GM23248 (cell line): ENCODE measurements at regions not wholly inside any gene's neighbourhood (a gene's known extent, or its start where the extent isn't known, plus 50 kb on each side); places are given as distances from the start of the nearest gene placed in this dataset.

Experiments
- EZH2 ChIP-seq: fragments of 200-600 bp; sonication (generic); IDR thresholded peaks from 2 replicates; pipeline ENCODE4 v1.6.1; 2018; ENCODE audit warnings: antibody characterized with exemption, mild to moderate bottlenecking; ENCODE audit not compliant: insufficient read depth, poor library complexity, severe bottlenecking
- EZH2phosphoT487 ChIP-seq: fragments of 200-600 bp; sonication (generic); IDR thresholded peaks from 2 replicates; pipeline ENCODE4 v1.6.1; 2018; ENCODE audit warnings: antibody characterized with exemption, moderate library complexity, mild to moderate bottlenecking, low read depth; ENCODE audit not compliant: insufficient read depth

GRCh38 chr10:120768227-120768626 is 82.9 kb upstream of the WDR11 start:
- TF ChIP-seq EZH2, result no peak
- TF ChIP-seq EZH2phosphoT487, result no peak
